Liver (tissue), 8 donors: ENCODE measurements at regions not wholly inside any gene's neighbourhood (a gene's known extent, or its start where the extent isn't known, plus 50 kb on each side); places are given as distances from the start of the nearest gene placed in this dataset.

Source experiments
- DNase-seq: peaks from one replicate; pipeline ENCODE4 v3.0.0-alpha.2; 2017; ENCODE audit warnings: low spot score
- H3K27ac ChIP-seq, 2 donors: one replicate each; pipeline ENCODE4 v1.7.0; 2013; ENCODE audit warnings: inconsistent platforms in 2 of 2, low read length in 2 of 2, control low read depth in 1 of 2, low read depth in 1 of 2, mild to moderate bottlenecking in 1 of 2
- H3K27me3 ChIP-seq, 4 donors: one replicate each; pipeline versions ENCODE4 v1.6.1 to v1.7.0; 2013; ENCODE audit warnings: low read length in 3 of 4, inconsistent platforms in 1 of 4, mild to moderate bottlenecking in 1 of 4, moderate library complexity in 1 of 4; ENCODE audit not compliant: control insufficient read depth in 4 of 4, insufficient read depth in 4 of 4
- H3K36me3 ChIP-seq, 4 donors: one replicate each; pipeline versions ENCODE4 v1.6.1 to v1.7.0; 2013; ENCODE audit warnings: low read length in 3 of 4, mild to moderate bottlenecking in 3 of 4, low read depth in 1 of 4, moderate library complexity in 1 of 4; ENCODE audit not compliant: control insufficient read depth in 4 of 4, insufficient read depth in 3 of 4
- H3K4me1 ChIP-seq, 4 donors: one replicate each; pipeline versions ENCODE4 v1.6.1 to v1.7.0; 2013; ENCODE audit warnings: low read length in 3 of 4, mild to moderate bottlenecking in 3 of 4, moderate library complexity in 1 of 4; ENCODE audit not compliant: control insufficient read depth in 4 of 4, insufficient read depth in 4 of 4
- H3K4me3 ChIP-seq, 3 donors: one replicate each; pipeline versions ENCODE4 v1.6.1 to v1.7.0; 2013; ENCODE audit warnings: low read length in 3 of 3, control low read depth in 1 of 3, low read depth in 1 of 3, mild to moderate bottlenecking in 1 of 3
- H3K9ac ChIP-seq, 2 donors: one replicate each; pipeline ENCODE4 v1.7.0; 2013; ENCODE audit warnings: low read length in 2 of 2, mild to moderate bottlenecking in 2 of 2, moderate library complexity in 2 of 2, control low read depth in 1 of 2, low read depth in 1 of 2
- H3K9me3 ChIP-seq, 4 donors: one replicate each; pipeline versions ENCODE4 v1.6.1 to v1.7.0; 2013; ENCODE audit warnings: low read length in 3 of 4; ENCODE audit not compliant: control insufficient read depth in 4 of 4
- EGR1 ChIP-seq, 2 donors: IDR thresholded peaks; 2 replicates each; pipeline ENCODE4 v1.6.1; 2016 to 2018; ENCODE audit warnings: antibody characterized with exemption in 2 of 2, low read depth in 2 of 2
- FOXA1 ChIP-seq: IDR thresholded peaks from 2 replicates; pipeline ENCODE4 v1.6.1; 2016; ENCODE audit warnings: antibody characterized with exemption
- FOXA2 ChIP-seq: IDR thresholded peaks from 2 replicates; pipeline ENCODE4 v1.6.1; 2016; ENCODE audit warnings: antibody characterized with exemption
- GABPA ChIP-seq, 2 donors: IDR thresholded peaks in 1 of 2; conservative IDR thresholded peaks in 1 of 2; 2 replicates each; pipeline ENCODE4 v1.6.1; 2016; ENCODE audit warnings: antibody characterized with exemption in 2 of 2, mild to moderate bottlenecking in 1 of 2, moderate library complexity in 1 of 2
- HNF4A ChIP-seq, 2 donors: conservative IDR thresholded peaks; 2 replicates each; pipeline ENCODE4 v1.6.1; 2016; ENCODE audit warnings: antibody characterized with exemption in 2 of 2, mild to moderate bottlenecking in 2 of 2
- HNF4G ChIP-seq: IDR thresholded peaks from 2 replicates; pipeline ENCODE4 v1.6.1; 2016; ENCODE audit warnings: antibody characterized with exemption
- JUND ChIP-seq, 2 donors: IDR thresholded peaks; 2 replicates each; pipeline ENCODE4 v1.6.1; 2016; ENCODE audit warnings: antibody characterized with exemption in 2 of 2
- NR2F2 ChIP-seq: IDR thresholded peaks from 2 replicates; pipeline ENCODE4 v1.6.1; 2016; ENCODE audit warnings: antibody characterized with exemption
- RAD21 ChIP-seq, 2 donors: IDR thresholded peaks; 2 replicates each; pipeline ENCODE4 v1.6.1; 2016; ENCODE audit warnings: antibody characterized with exemption in 2 of 2, mild to moderate bottlenecking in 2 of 2
- SP1 ChIP-seq: IDR thresholded peaks from 2 replicates; pipeline ENCODE4 v1.6.1; 2018; ENCODE audit warnings: antibody characterized with exemption, mild to moderate bottlenecking
- YY1 ChIP-seq: IDR thresholded peaks from 2 replicates; pipeline ENCODE4 v1.6.1; 2016; ENCODE audit warnings: antibody characterized with exemption, mild to moderate bottlenecking
- WGBS: extraction: QIAGEN DNeasy Blood & Tissue Kit; methylation state at CpG from one replicate; pipeline ENCODE4 v1.1.7; 2013; 5-methylcytosine and 5-hydroxymethylcytosine counted together
- TF ChIP-seq, protein P1 (sequence below): fragments of 150-350 bp; IDR thresholded peaks from 2 replicates; pipeline ENCODE4 v1.5.1; 2017; ENCODE audit warnings: improper control_type of control experiment, low read depth, low read length; ENCODE audit not compliant: missing input control
- TF ChIP-seq, protein P2 (sequence below): IDR thresholded peaks from 2 replicates; pipeline ENCODE4 v1.6.1; 2016; ENCODE audit warnings: antibody characterized with exemption, mild to moderate bottlenecking
- TF ChIP-seq, protein P3 (sequence below): IDR thresholded peaks from 2 replicates; pipeline ENCODE4 v1.6.1; 2016; ENCODE audit warnings: antibody characterized with exemption
- TF ChIP-seq, protein P4 (sequence below): IDR thresholded peaks from 2 replicates; pipeline ENCODE4 v1.6.1; 2016; ENCODE audit warnings: antibody characterized with exemption
- donor health status: healthy.
- donor health status: healthy.
- donor health status: healthy.
- donor health status: healthy.
- donor health status: healthy.

DNA sequence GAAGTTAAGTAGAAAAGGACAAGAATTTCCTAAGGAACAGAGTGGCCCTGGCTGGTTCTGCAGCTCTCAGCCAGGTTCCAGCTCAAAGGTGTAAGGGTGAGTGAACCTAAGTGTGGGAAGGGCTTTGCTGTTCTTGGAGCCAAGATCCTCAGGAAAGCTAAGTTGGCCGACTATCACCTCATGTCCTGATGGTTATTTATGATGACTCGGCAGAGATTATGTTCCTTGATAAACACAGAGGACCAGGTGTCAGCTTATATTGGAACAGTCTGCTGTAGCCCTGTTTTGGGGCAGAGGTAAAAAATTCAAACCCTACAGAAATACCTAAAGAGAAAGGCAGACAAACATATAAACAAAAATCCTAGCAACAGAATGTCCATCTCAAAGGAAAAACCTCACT lies 128.5 kb downstream of the TBX3 start:
- no peak overlapping the region for H3K4me3 ChIP-seq
- H3K4me1 ChIP-seq, result no peaks in the 10 kb centered on the region
- no peaks in the 10 kb centered on the region for H3K9me3 ChIP-seq
- TF ChIP-seq JUND (IDR thresholded peaks at IDR 0.05), result no peak
- TF ChIP-seq GABPA (IDR thresholded peaks at IDR 0.05 in 1 of 2, conservative IDR thresholded peaks at IDR 0.05 in 1 of 2), result no peak
- no peak for TF ChIP-seq HNF4A (conservative IDR thresholded peaks at IDR 0.05)
- TF ChIP-seq NR2F2, result no peak
- TF ChIP-seq EGR1 (IDR thresholded peaks at IDR 0.05; ENCODE audit: low read depth in 2 of 2), result no peak
- TF ChIP-seq, protein P1, sequence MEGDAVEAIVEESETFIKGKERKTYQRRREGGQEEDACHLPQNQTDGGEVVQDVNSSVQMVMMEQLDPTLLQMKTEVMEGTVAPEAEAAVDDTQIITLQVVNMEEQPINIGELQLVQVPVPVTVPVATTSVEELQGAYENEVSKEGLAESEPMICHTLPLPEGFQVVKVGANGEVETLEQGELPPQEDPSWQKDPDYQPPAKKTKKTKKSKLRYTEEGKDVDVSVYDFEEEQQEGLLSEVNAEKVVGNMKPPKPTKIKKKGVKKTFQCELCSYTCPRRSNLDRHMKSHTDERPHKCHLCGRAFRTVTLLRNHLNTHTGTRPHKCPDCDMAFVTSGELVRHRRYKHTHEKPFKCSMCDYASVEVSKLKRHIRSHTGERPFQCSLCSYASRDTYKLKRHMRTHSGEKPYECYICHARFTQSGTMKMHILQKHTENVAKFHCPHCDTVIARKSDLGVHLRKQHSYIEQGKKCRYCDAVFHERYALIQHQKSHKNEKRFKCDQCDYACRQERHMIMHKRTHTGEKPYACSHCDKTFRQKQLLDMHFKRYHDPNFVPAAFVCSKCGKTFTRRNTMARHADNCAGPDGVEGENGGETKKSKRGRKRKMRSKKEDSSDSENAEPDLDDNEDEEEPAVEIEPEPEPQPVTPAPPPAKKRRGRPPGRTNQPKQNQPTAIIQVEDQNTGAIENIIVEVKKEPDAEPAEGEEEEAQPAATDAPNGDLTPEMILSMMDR, result no peak
- no peaks in the 10 kb centered on the region for H3K27me3 ChIP-seq
- H3K9ac ChIP-seq, result no peak overlapping the region
- no peak overlapping the region for H3K27ac ChIP-seq
- no peaks in the 10 kb centered on the region for H3K36me3 ChIP-seq
- no peak for DNase-seq
- 62% methylated on average over 2 of the region's 2 CpGs for WGBS

DNA sequence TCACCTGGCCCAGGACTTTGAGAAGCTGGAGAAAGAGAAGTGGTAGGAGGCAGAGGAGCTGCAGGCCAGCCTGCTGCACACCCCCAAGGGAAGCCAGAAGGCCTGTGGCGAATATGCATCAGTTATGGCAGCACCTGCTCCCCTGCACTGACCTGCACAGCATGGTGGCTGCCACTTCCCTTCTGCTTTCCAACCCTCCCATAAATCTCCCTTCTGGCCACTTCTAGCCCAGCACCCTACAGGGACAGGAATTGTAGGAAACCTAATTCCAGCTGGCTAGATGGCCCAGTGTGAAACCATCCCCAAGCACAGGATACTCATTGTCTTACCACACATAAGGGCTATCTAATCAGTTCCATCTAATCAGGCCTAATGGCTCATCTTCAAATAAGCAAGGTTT lies 136.3 kb downstream of the TBX3 start:
- Histone ChIP-seq H3K9me3 (peaks cover 0 to 8% (median 2%) of the 10 kb centered on the region in 4 donors), H3K9ac (no peak overlapping the region), H3K27me3 (no peaks in the 10 kb centered on the region), H3K36me3 (no peaks in the 10 kb centered on the region), H3K4me3 (no peak overlapping the region), H3K4me1 (no peaks in the 10 kb centered on the region), H3K27ac (no peak overlapping the region)
- TF ChIP-seq, protein P2, sequence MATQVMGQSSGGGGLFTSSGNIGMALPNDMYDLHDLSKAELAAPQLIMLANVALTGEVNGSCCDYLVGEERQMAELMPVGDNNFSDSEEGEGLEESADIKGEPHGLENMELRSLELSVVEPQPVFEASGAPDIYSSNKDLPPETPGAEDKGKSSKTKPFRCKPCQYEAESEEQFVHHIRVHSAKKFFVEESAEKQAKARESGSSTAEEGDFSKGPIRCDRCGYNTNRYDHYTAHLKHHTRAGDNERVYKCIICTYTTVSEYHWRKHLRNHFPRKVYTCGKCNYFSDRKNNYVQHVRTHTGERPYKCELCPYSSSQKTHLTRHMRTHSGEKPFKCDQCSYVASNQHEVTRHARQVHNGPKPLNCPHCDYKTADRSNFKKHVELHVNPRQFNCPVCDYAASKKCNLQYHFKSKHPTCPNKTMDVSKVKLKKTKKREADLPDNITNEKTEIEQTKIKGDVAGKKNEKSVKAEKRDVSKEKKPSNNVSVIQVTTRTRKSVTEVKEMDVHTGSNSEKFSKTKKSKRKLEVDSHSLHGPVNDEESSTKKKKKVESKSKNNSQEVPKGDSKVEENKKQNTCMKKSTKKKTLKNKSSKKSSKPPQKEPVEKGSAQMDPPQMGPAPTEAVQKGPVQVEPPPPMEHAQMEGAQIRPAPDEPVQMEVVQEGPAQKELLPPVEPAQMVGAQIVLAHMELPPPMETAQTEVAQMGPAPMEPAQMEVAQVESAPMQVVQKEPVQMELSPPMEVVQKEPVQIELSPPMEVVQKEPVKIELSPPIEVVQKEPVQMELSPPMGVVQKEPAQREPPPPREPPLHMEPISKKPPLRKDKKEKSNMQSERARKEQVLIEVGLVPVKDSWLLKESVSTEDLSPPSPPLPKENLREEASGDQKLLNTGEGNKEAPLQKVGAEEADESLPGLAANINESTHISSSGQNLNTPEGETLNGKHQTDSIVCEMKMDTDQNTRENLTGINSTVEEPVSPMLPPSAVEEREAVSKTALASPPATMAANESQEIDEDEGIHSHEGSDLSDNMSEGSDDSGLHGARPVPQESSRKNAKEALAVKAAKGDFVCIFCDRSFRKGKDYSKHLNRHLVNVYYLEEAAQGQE, result no peak
- TF ChIP-seq, protein P3, sequence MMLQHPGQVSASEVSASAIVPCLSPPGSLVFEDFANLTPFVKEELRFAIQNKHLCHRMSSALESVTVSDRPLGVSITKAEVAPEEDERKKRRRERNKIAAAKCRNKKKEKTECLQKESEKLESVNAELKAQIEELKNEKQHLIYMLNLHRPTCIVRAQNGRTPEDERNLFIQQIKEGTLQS, result no peak
- TF ChIP-seq, protein P1, result no peak
- no peak for TF ChIP-seq SP1
- no peak for TF ChIP-seq NR2F2
- no peak for TF ChIP-seq HNF4A (conservative IDR thresholded peaks at IDR 0.05)
- TF ChIP-seq, protein P4, sequence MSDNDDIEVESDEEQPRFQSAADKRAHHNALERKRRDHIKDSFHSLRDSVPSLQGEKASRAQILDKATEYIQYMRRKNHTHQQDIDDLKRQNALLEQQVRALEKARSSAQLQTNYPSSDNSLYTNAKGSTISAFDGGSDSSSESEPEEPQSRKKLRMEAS, result no peak
- TF ChIP-seq YY1, result no peak
- TF ChIP-seq RAD21 (IDR thresholded peaks at IDR 0.05), result no peak
- TF ChIP-seq JUND (IDR thresholded peaks at IDR 0.05), result no peak
- TF ChIP-seq FOXA2, result no peak
- no peak for TF ChIP-seq FOXA1
- no peak for TF ChIP-seq GABPA (IDR thresholded peaks at IDR 0.05 in 1 of 2, conservative IDR thresholded peaks at IDR 0.05 in 1 of 2)
- TF ChIP-seq HNF4G, result no peak
- WGBS, result 88% methylated on average over 1 of the region's 1 CpG
- DNase-seq, result no peak
